KOPT-K1 (cell line): ENCODE measurements at regions not wholly inside any gene's neighbourhood (a gene's known extent, or its start where the extent isn't known, plus 50 kb on each side); places are given as distances from the start of the nearest gene placed in this dataset.

Experiments used
- H3K27ac ChIP-seq: fragments of 200-600 bp; sonication (generic); 2 replicates; pipeline ENCODE4 v1.5.1; 2016; ENCODE audit warnings: antibody characterized with exemption, mild to moderate bottlenecking, low read depth, low read length; ENCODE audit not compliant: poor library complexity, severe bottlenecking
- H3K36me3 ChIP-seq: fragments of 200-600 bp; sonication (generic); 2 replicates; pipeline ENCODE4 v1.5.1; 2017; ENCODE audit warnings: antibody characterized with exemption, mild to moderate bottlenecking, low read length, moderate library complexity; ENCODE audit not compliant: insufficient read depth
- H3K9me3 ChIP-seq: fragments of 200-600 bp; sonication (generic); 2 replicates; pipeline ENCODE4 v1.5.1; 2017; ENCODE audit warnings: antibody characterized with exemption, low read length, mild to moderate bottlenecking; ENCODE audit not compliant: insufficient read depth, poor library complexity, severe bottlenecking

- H3K27ac ChIP-seq = no peak overlapping the region
- peaks cover 10% of the 10 kb centered on the region for H3K9me3 ChIP-seq
- H3K36me3 ChIP-seq = no peaks in the 10 kb centered on the region
Observed at GRCh38 chr22:48838376-48838775, 989.3 kb downstream of the BRD1 start.

DNA sequence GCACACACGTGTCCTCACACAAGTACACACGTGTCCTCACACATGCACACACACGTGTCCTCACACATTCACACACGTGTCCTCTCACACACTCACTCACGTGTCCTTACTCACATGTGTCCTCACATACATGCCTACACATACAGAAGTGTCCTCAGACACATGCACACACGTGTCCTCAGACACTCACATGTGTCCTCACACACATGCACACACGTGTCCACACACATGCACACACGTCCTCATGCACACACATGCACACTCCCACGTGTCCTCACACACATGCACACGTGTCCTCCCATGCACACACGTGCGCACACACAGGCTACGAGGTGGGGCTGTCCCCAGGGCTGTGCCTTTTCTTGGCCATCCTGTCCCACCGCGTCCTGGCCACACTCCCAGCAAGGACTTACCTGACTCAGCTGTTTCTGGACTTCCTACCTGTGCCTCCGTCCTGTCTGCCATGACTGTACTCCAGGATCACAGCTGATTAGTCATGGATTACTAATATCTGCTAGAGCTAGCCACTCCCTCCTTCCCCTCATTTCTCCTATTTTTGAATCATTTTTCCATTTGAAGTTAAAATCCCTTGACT lies 990.2 kb downstream of the BRD1 start:
- no peaks in the 10 kb centered on the region for H3K36me3 ChIP-seq
- H3K27ac ChIP-seq = no peak overlapping the region
- peaks cover 19% of the 10 kb centered on the region for H3K9me3 ChIP-seq

GRCh38 chr22:48836673-48837340 lies 990.9 kb downstream of the BRD1 start:
- Histone ChIP-seq H3K9me3 (peaks cover 25% of the 10 kb centered on the region), H3K27ac (no peak overlapping the region), H3K36me3 (no peaks in the 10 kb centered on the region)

GRCh38 chr22:48835857-48836672 lies 991.6 kb downstream of the BRD1 start:
- Histone ChIP-seq H3K27ac (no peak overlapping the region), H3K36me3 (no peaks in the 10 kb centered on the region), H3K9me3 (peaks cover 32% of the 10 kb centered on the region)

GRCh38 chr22:48835364-48835763 lies 992.3 kb downstream of the BRD1 start:
- peaks cover 34% of the 10 kb centered on the region for H3K9me3 ChIP-seq
- no peak overlapping the region for H3K27ac ChIP-seq
- H3K36me3 ChIP-seq = no peaks in the 10 kb centered on the region

- Histone ChIP-seq H3K9me3 (peaks cover 34% of the 10 kb centered on the region), H3K27ac (no peak overlapping the region), H3K36me3 (no peaks in the 10 kb centered on the region)
Observed at GRCh38 chr22:48834404-48834803, 993.3 kb downstream of the BRD1 start.

DNA sequence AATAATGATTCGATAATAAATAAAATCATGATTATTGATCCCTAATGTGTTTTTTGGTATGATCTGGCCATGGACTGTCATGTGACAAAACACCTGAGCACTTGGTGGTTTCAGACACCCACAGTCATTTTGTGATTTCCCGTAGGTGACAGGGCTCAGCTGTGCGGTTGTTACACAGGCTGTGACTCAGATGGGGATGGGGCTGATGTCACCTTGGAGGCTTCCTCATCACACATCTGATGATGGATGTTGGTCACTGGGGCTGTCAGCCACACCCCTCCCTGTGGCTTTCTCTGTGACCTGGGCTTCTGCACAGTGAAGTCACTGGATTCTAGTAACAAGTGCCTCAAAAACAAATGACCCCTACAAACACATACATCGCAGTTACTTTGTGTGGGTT lies 995.1 kb downstream of the BRD1 start:
- peaks cover 34% of the 10 kb centered on the region for H3K9me3 ChIP-seq
- H3K27ac ChIP-seq = no peak overlapping the region
- H3K36me3 ChIP-seq = no peaks in the 10 kb centered on the region

DNA sequence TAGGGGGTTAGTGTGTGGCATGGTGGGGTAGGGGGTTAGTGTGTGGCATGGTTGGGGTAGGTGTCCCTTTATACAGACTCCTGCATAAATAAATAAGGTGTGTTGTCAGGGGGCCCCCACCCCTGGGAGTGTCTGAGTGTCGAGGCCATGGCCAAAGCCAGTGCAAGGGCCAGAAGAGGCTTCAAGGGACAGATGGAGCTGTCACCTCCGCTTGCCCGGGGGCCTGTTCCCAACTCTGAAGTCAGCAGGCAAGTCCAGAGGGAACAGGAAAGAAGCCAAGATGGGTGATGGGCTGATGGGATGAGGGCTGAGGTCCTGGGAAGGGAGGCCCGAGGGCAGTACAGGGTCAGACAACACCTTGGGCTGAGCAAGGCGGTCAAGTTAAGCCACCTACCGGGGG lies 997.8 kb downstream of the BRD1 start:
- Histone ChIP-seq H3K27ac (no peak overlapping the region), H3K9me3 (peaks cover 26% of the 10 kb centered on the region), H3K36me3 (no peaks in the 10 kb centered on the region)

- H3K9me3 ChIP-seq = peaks cover 26% of the 10 kb centered on the region
- no peaks in the 10 kb centered on the region for H3K36me3 ChIP-seq
- no peak overlapping the region for H3K27ac ChIP-seq
Observed at GRCh38 chr22:48828688-48829087, 999.0 kb downstream of the BRD1 start.

- H3K27ac ChIP-seq = no peak overlapping the region
- H3K9me3 ChIP-seq = peaks cover 21% of the 10 kb centered on the region
- H3K36me3 ChIP-seq = no peaks in the 10 kb centered on the region
Observed at GRCh38 chr22:48827904-48828555, 999.6 kb downstream of the BRD1 start.

- Histone ChIP-seq H3K36me3 (no peaks in the 10 kb centered on the region), H3K27ac (no peak overlapping the region), H3K9me3 (peaks cover 14% of the 10 kb centered on the region)
Observed at GRCh38 chr22:48827268-48827846, 1000.3 kb downstream of the BRD1 start.

DNA sequence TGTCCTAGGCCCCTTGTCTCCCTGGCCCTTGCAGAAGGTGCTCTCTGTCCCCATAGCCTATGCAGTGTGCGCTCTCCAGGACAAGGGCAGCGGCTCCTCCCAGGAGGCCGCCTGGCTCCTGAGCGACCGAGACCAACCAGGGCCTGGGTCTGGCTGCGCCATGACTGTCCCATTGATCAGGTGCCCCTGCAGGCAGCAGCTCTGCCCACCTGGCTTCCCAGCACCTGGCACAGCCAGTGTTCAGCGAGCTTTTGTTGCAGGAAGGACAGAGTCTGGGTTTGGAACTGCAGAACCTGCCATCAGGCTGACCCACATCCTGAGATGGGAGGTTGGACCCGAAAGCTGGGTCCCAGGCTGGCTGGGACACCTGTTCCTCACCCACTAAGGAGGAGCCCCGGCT lies 1001.1 kb downstream of the BRD1 start:
- Histone ChIP-seq H3K9me3 (peaks cover 6% of the 10 kb centered on the region), H3K36me3 (no peaks in the 10 kb centered on the region)

DNA sequence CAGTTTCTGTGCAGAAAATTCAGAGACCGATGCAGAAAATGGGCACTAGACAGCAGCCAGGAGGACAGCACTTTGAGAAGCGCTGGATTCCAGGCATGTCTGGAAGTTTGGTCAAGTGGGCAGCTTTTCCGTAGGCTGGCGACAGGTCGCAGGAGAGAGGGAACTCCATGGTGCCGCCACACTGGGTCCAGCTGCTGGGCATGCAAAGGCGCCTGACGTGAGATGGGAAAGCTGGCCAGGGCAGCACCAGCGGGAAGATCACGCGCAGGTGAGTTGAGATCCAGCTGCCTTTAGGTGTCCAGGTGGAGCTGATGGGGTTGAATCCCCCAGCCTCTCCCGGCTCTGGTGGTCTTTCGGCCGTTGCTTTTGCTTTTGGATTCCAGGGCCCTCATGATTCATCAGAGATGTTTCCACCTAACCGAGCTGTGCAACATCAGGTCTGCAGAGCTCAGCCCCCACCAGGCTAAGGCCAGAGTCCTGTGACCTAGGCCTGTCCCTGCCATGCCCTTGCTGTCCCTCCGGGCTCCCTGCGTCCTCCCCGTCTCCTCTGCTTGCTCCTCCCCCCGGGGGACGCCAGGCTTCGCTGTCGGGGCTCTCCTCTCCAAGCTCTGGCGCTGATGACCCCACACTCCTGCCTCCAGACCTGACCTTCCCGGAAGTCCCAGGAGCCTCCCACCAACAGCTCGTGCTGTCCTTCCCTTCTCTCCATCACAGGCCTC lies 1001.7 kb downstream of the BRD1 start:
- peaks cover under 1% of the 10 kb centered on the region for H3K9me3 ChIP-seq
- no peak overlapping the region for H3K27ac ChIP-seq
- no peaks in the 10 kb centered on the region for H3K36me3 ChIP-seq

More for the DNA sequence above, 1001.1 kb downstream of the BRD1 start:
- no peak overlapping the region for H3K27ac ChIP-seq
